ENCODE measurements at regions not wholly inside any gene's neighbourhood (a gene's known extent, or its start where the extent isn't known, plus 50 kb on each side); places are given as distances from the start of the nearest gene placed in this dataset.

GRCh38 chr5:167661605-167662004 lies 629.8 kb upstream of the WWC1 start:
- TF ChIP-seq CTCF (conservative IDR thresholded peaks at IDR 0.05; ENCODE audit: low read length) (no peak), EZH2phosphoT487 (IDR thresholded peaks at IDR 0.05; ENCODE audit: borderline replicate concordance, low read depth, low read length) (no peak)
- Histone ChIP-seq H3K4me1 (ENCODE audit: insufficient read depth, low read length, poor library complexity, severe bottlenecking) (no peaks in the 10 kb centered on the region), H3K4me3 (ENCODE audit: low read depth, low read length, poor library complexity, severe bottlenecking) (no peak overlapping the region), H3K9me2 (ENCODE audit: insufficient read depth, low read length) (no peaks in the 10 kb centered on the region), H2AFZ (ENCODE audit: low read length) (no peak overlapping the region), H3K9me3 (ENCODE audit: low read length) (no peaks in the 10 kb centered on the region), H3K79me2 (ENCODE audit: insufficient read depth, low read depth, low read length) (no peaks in the 10 kb centered on the region), H4K20me1 (ENCODE audit: insufficient read depth, low read length) (no peaks in the 10 kb centered on the region), H3K4me2 (ENCODE audit: low read length) (no peak overlapping the region), H3K27ac (ENCODE audit: low read depth, low read length, poor library complexity, severe bottlenecking) (no peak overlapping the region), H3K36me3 (ENCODE audit: insufficient read depth, low read length) (no peaks in the 10 kb centered on the region)
- POLR2A ChIA-PET, result no interaction called here
- intact Hi-C loops (cut with micrococcal nuclease; ENCODE audit: unreplicated experiment), result no loop called here
- DNase-seq (ENCODE audit: low spot score), result no peak
- CTCF ChIA-PET (ENCODE audit: unreplicated experiment), result no interaction called here
- BruUV-seq (replicated peaks), result no TSS peak

- ChIA-PET CTCF (ENCODE audit: unreplicated experiment) (no interaction called here), POLR2A (no interaction called here)
- no peaks in the 10 kb centered on the region for H3K4me1 ChIP-seq (ENCODE audit: insufficient read depth, low read length, poor library complexity, severe bottlenecking)
- H3K79me2 ChIP-seq (ENCODE audit: insufficient read depth, low read depth, low read length), result no peaks in the 10 kb centered on the region
- H3K9me3 ChIP-seq (ENCODE audit: low read length), result no peaks in the 10 kb centered on the region
- intact Hi-C loops (cut with micrococcal nuclease; ENCODE audit: unreplicated experiment), result no loop called here
- no peak overlapping the region for H3K4me2 ChIP-seq (ENCODE audit: low read length)
- H2AFZ ChIP-seq (ENCODE audit: low read length), result no peak overlapping the region
- no peak overlapping the region for H3K27ac ChIP-seq (ENCODE audit: low read depth, low read length, poor library complexity, severe bottlenecking)
- BruUV-seq (replicated peaks), result no TSS peak
- no peaks in the 10 kb centered on the region for H4K20me1 ChIP-seq (ENCODE audit: insufficient read depth, low read length)
- TF ChIP-seq EZH2phosphoT487 (IDR thresholded peaks at IDR 0.05; ENCODE audit: borderline replicate concordance, low read depth, low read length) (no peak), CTCF (conservative IDR thresholded peaks at IDR 0.05; ENCODE audit: low read length) (no peak)
- no peaks in the 10 kb centered on the region for H3K36me3 ChIP-seq (ENCODE audit: insufficient read depth, low read length)
- no peak overlapping the region for H3K4me3 ChIP-seq (ENCODE audit: low read depth, low read length, poor library complexity, severe bottlenecking)
- DNase-seq (ENCODE audit: low spot score), result no peak
- H3K9me2 ChIP-seq (ENCODE audit: insufficient read depth, low read length), result no peaks in the 10 kb centered on the region
Measured at GRCh38 chr5:167664222-167664804, 627.1 kb upstream of the WWC1 start.

- TF ChIP-seq CTCF (conservative IDR thresholded peaks at IDR 0.05; ENCODE audit: low read length), result no peak
- no peak for TF ChIP-seq EZH2phosphoT487 (IDR thresholded peaks at IDR 0.05; ENCODE audit: borderline replicate concordance, low read depth, low read length)
- no peak overlapping the region for H3K4me3 ChIP-seq (ENCODE audit: low read depth, low read length, poor library complexity, severe bottlenecking)
- H3K4me2 ChIP-seq (ENCODE audit: low read length), result no peak overlapping the region
- H3K9me2 ChIP-seq (ENCODE audit: insufficient read depth, low read length), result no peaks in the 10 kb centered on the region
- no peak for DNase-seq (ENCODE audit: low spot score)
- no TSS peak for BruUV-seq (replicated peaks)
- CTCF ChIA-PET (ENCODE audit: unreplicated experiment), result no interaction called here
- no peaks in the 10 kb centered on the region for H3K36me3 ChIP-seq (ENCODE audit: insufficient read depth, low read length)
- H3K9me3 ChIP-seq (ENCODE audit: low read length), result no peaks in the 10 kb centered on the region
- no peak overlapping the region for H2AFZ ChIP-seq (ENCODE audit: low read length)
- POLR2A ChIA-PET, result interaction anchor here (0.6 kb wide), 1 partner anchor 578 kb away, joined by 3 read pairs; no protein-coding TSS in a partner anchor
- intact Hi-C loops (cut with micrococcal nuclease; ENCODE audit: unreplicated experiment), result no loop called here
- H3K4me1 ChIP-seq (ENCODE audit: insufficient read depth, low read length, poor library complexity, severe bottlenecking), result no peaks in the 10 kb centered on the region
- H3K27ac ChIP-seq (ENCODE audit: low read depth, low read length, poor library complexity, severe bottlenecking), result no peak overlapping the region
- H4K20me1 ChIP-seq (ENCODE audit: insufficient read depth, low read length), result no peaks in the 10 kb centered on the region
- H3K79me2 ChIP-seq (ENCODE audit: insufficient read depth, low read depth, low read length), result no peaks in the 10 kb centered on the region
Measured at GRCh38 chr5:167665841-167666375, 625.5 kb upstream of the WWC1 start.
